ENCODE measurements at regions not wholly inside any gene's neighbourhood (a gene's known extent, or its start where the extent isn't known, plus 50 kb on each side); places are given as distances from the start of the nearest gene placed in this dataset.

- no peak for DNase-seq
These were observed 63.9 kb upstream of the CREB1 start for GRCh38 chr2:207465894-207466293.

- DNase-seq, result no peak
These were observed 61.9 kb upstream of the CREB1 start for GRCh38 chr2:207467716-207468347.

GRCh38 chr2:207468488-207468887, 61.3 kb upstream of the CREB1 start:
- no peak for DNase-seq

GRCh38 chr2:207469451-207469850, 60.3 kb upstream of the CREB1 start:
- no peak for DNase-seq

- DNase-seq, result no peak
These were observed 59.6 kb upstream of the CREB1 start for GRCh38 chr2:207469943-207470729.

- no peak for DNase-seq
These were observed 58.5 kb upstream of the CREB1 start for GRCh38 chr2:207471261-207471660.

- DNase-seq, result no peak
These were observed 57.3 kb upstream of the CREB1 start for GRCh38 chr2:207472343-207473048.

GRCh38 chr2:207473049-207473930, 56.5 kb upstream of the CREB1 start:
- DNase-seq, result no peak

- no peak for DNase-seq
These were observed 55.9 kb upstream of the CREB1 start for GRCh38 chr2:207473931-207474235.

- DNase-seq, result no peak
These were observed 54.8 kb upstream of the CREB1 start for GRCh38 chr2:207474863-207475485.

- no peak for DNase-seq
These were observed 54.2 kb upstream of the CREB1 start for GRCh38 chr2:207475546-207475945.

- no peak for DNase-seq
These were observed 51.9 kb upstream of the CREB1 start for GRCh38 chr2:207477896-207478295.

- DNase-seq, result no peak
These were observed 51.2 kb upstream of the CREB1 start for GRCh38 chr2:207478572-207478971.

GRCh38 chr2:207479198-207479785, 50.5 kb upstream of the CREB1 start:
- DNase-seq, result no peak
